ENCODE measurements at regions not wholly inside any gene's neighbourhood (a gene's known extent, or its start where the extent isn't known, plus 50 kb on each side); places are given as distances from the start of the nearest gene placed in this dataset.

- in situ Hi-C loops (cut with MboI), result no loop called here
- no peaks in the 10 kb centered on the region for H3K79me2 ChIP-seq (ENCODE audit: insufficient read depth)
- peaks cover 8% of the 10 kb centered on the region for H3K4me1 ChIP-seq (ENCODE audit: insufficient read depth)
- 0 out of 2 replicates have a peak, but pooled peaks cover 4% of the 10 kb centered on the region for H3K27me3 ChIP-seq (replicated peaks; ENCODE audit: insufficient read depth)
- WGBS, 2 experiments (ENCODE audit: low coverage in 1 of 2, low lambda C conversion rate in 2 of 2, missing lambda C conversion rate in 2 of 2), result 36 to 38% methylated on average over 7 of the region's 7 CpGs
- H3K4me2 ChIP-seq (ENCODE audit: unreplicated experiment), result peak overlapping the region; percentile 17
- no peaks in the 10 kb centered on the region for H3K9me3 ChIP-seq (ENCODE audit: low read depth)
- H3F3A ChIP-seq (ENCODE audit: insufficient read depth), result no peaks in the 10 kb centered on the region
- no peaks in the 10 kb centered on the region for H3K9me2 ChIP-seq (ENCODE audit: insufficient read depth)
- no peak overlapping the region for H3K4me3 ChIP-seq
- TF ChIP-seq EZH2phosphoT487 (IDR thresholded peaks at IDR 0.05; ENCODE audit: insufficient read depth, low read depth) (no peak), EZH2 (IDR thresholded peaks at IDR 0.05; ENCODE audit: insufficient read depth, poor library complexity, severe bottlenecking) (no peak)
- no peak overlapping the region for H2AFZ ChIP-seq
- H3K27ac ChIP-seq, result no peak overlapping the region
- no peak overlapping the region for H3K9ac ChIP-seq
- no peaks in the 10 kb centered on the region for H4K20me1 ChIP-seq (ENCODE audit: insufficient read depth)
- H3K36me3 ChIP-seq (ENCODE audit: low read depth), result no peaks in the 10 kb centered on the region
- DNase-seq, result peak; percentile 10
Measured at GRCh38 chr3:107892955-107893624, 197.7 kb downstream of the CD47 start.

- TF ChIP-seq EZH2phosphoT487 (IDR thresholded peaks at IDR 0.05; ENCODE audit: insufficient read depth, low read depth) (no peak), EZH2 (IDR thresholded peaks at IDR 0.05; ENCODE audit: insufficient read depth, poor library complexity, severe bottlenecking) (no peak)
- Histone ChIP-seq H4K20me1 (ENCODE audit: insufficient read depth) (no peaks in the 10 kb centered on the region), H3K9me2 (ENCODE audit: insufficient read depth) (no peaks in the 10 kb centered on the region), H3K9me3 (ENCODE audit: low read depth) (no peaks in the 10 kb centered on the region), H3K9ac (no peak overlapping the region), H3K4me3 (no peak overlapping the region), H3K79me2 (ENCODE audit: insufficient read depth) (no peaks in the 10 kb centered on the region), H3K4me2 (ENCODE audit: unreplicated experiment) (no peak overlapping the region), H3K27me3 (replicated peaks; ENCODE audit: insufficient read depth) (no peaks in the 10 kb centered on the region), H3K27ac (no peak overlapping the region), H3K36me3 (ENCODE audit: low read depth) (no peaks in the 10 kb centered on the region), H3F3A (ENCODE audit: insufficient read depth) (no peaks in the 10 kb centered on the region), H3K4me1 (ENCODE audit: insufficient read depth) (peaks cover 11% of the 10 kb centered on the region), H2AFZ (0 out of 2 replicates have a peak overlapping the region, but pooled peaks have one; percentile 9)
- 19 to 26% methylated on average over 2 of the region's 2 CpGs for WGBS, 2 experiments (ENCODE audit: low coverage in 1 of 2, low lambda C conversion rate in 2 of 2, missing lambda C conversion rate in 2 of 2)
- in situ Hi-C loops (cut with MboI), result no loop called here
- peak; percentile 78 for DNase-seq
Measured at GRCh38 chr3:107884719-107885460, 205.9 kb downstream of the CD47 start.

DNA sequence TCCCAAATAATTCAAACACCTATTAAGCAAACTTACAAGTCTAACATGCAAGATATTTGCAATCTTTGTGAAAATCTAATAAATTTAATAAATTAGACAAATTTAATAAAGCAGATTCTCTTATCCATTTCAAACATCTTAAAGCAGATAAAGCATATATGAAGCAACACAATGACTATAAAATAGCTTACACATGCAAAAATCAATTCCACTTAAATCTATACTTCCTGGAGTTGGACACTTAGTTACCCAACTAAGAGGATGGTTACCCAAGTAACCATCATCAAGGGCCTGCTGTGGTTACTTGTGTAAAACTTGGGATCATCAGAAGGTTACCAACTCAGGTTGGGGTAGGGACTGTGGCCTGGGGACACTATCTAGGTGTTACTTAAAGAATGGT is 206.8 kb downstream of the CD47 start:
- no peaks in the 10 kb centered on the region for H3K79me2 ChIP-seq (ENCODE audit: insufficient read depth)
- in situ Hi-C loops (cut with MboI), result no loop called here
- H4K20me1 ChIP-seq (ENCODE audit: insufficient read depth), result no peaks in the 10 kb centered on the region
- no peak overlapping the region for H2AFZ ChIP-seq
- H3K9ac ChIP-seq, result no peak overlapping the region
- peaks cover 11% of the 10 kb centered on the region for H3K4me1 ChIP-seq (ENCODE audit: insufficient read depth)
- no peaks in the 10 kb centered on the region for H3K27me3 ChIP-seq (replicated peaks; ENCODE audit: insufficient read depth)
- DNase-seq, result no peak
- H3K36me3 ChIP-seq (ENCODE audit: low read depth), result no peaks in the 10 kb centered on the region
- H3K9me2 ChIP-seq (ENCODE audit: insufficient read depth), result no peaks in the 10 kb centered on the region
- no peak overlapping the region for H3K4me3 ChIP-seq
- H3K9me3 ChIP-seq (ENCODE audit: low read depth), result no peaks in the 10 kb centered on the region
- no peaks in the 10 kb centered on the region for H3F3A ChIP-seq (ENCODE audit: insufficient read depth)
- no peak overlapping the region for H3K27ac ChIP-seq
- TF ChIP-seq EZH2phosphoT487 (IDR thresholded peaks at IDR 0.05; ENCODE audit: insufficient read depth, low read depth) (no peak), EZH2 (IDR thresholded peaks at IDR 0.05; ENCODE audit: insufficient read depth, poor library complexity, severe bottlenecking) (no peak)
- no peak overlapping the region for H3K4me2 ChIP-seq (ENCODE audit: unreplicated experiment)

DNA sequence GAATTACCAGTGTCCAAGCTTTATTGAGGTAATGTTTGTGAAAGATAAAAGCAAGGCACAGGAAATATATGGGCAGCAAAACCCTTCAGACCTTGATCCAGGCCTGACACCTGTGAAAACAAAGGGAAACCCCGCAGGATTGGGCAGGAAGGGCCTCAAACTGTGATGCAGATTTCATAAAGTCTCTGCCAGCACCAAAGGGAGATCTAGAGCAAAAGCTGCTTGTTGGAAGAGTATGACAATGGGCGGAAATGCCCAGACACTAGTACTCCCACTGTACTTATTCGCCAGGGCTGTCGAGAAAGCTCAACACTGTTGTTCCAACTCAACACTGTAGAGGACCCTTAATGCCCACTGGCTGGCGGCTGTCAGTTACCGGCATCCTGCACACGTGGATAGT is 207.9 kb downstream of the CD47 start:
- Histone ChIP-seq H3K79me2 (ENCODE audit: insufficient read depth) (no peaks in the 10 kb centered on the region), H3K9ac (no peak overlapping the region), H3K4me2 (ENCODE audit: unreplicated experiment) (no peak overlapping the region), H2AFZ (no peak overlapping the region), H4K20me1 (ENCODE audit: insufficient read depth) (no peaks in the 10 kb centered on the region), H3K4me3 (no peak overlapping the region), H3K27ac (no peak overlapping the region), H3K9me2 (ENCODE audit: insufficient read depth) (no peaks in the 10 kb centered on the region), H3F3A (ENCODE audit: insufficient read depth) (no peaks in the 10 kb centered on the region), H3K4me1 (ENCODE audit: insufficient read depth) (peaks cover 11% of the 10 kb centered on the region), H3K9me3 (ENCODE audit: low read depth) (no peaks in the 10 kb centered on the region), H3K27me3 (replicated peaks; ENCODE audit: insufficient read depth) (no peaks in the 10 kb centered on the region), H3K36me3 (ENCODE audit: low read depth) (no peaks in the 10 kb centered on the region)
- 77 to 78% methylated on average over 7 of the region's 7 CpGs for WGBS, 2 experiments (ENCODE audit: low coverage in 1 of 2, low lambda C conversion rate in 2 of 2, missing lambda C conversion rate in 2 of 2)
- TF ChIP-seq EZH2 (IDR thresholded peaks at IDR 0.05; ENCODE audit: insufficient read depth, poor library complexity, severe bottlenecking), result no peak
- TF ChIP-seq EZH2phosphoT487 (IDR thresholded peaks at IDR 0.05; ENCODE audit: insufficient read depth, low read depth), result no peak
- in situ Hi-C loops (cut with MboI), result no loop called here
- no peak for DNase-seq
